Neural crest cell (in vitro differentiated cells): ENCODE measurements at regions not wholly inside any gene's neighbourhood (a gene's known extent, or its start where the extent isn't known, plus 50 kb on each side); places are given as distances from the start of the nearest gene placed in this dataset.
"Not testable (repeated sequence)": the region's sequence is repeated elsewhere in the genome, so short reads cannot be mapped to it uniquely, and the experiment has no call there.

Experiments
- DNase-seq: peaks from one replicate; pipeline ENCODE4 v3.0.0; 2021; ENCODE audit warnings: low read depth, mixed read lengths, low spot score
- H3K27ac Mint-ChIP-seq: one replicate; pipeline ENCODE4 v1.8.0; 2021; ENCODE audit warnings: mild to moderate bottlenecking, mixed read lengths; ENCODE audit not compliant: unreplicated experiment
- H3K27me3 Mint-ChIP-seq: 2 replicates; pipeline ENCODE4 v1.8.0; 2021; ENCODE audit warnings: low read depth, mild to moderate bottlenecking, mixed read lengths
- H3K36me3 Mint-ChIP-seq: 2 replicates; pipeline ENCODE4 v1.8.0; 2021; ENCODE audit warnings: low read depth, mild to moderate bottlenecking, mixed read lengths
- H3K4me1 Mint-ChIP-seq: 2 replicates; pipeline ENCODE4 v1.8.0; 2021; ENCODE audit warnings: mixed read lengths
- H3K4me3 Mint-ChIP-seq: one replicate; pipeline ENCODE4 v1.8.0; 2021; ENCODE audit warnings: mild to moderate bottlenecking, mixed read lengths
- H3K9me3 Mint-ChIP-seq: 2 replicates; pipeline ENCODE4 v1.8.0; 2021; ENCODE audit warnings: mixed read lengths
- TF ChIP-seq, protein P1 (sequence below): fragments of 200-600 bp; sonication (generic); conservative IDR thresholded peaks from 2 replicates; pipeline ENCODE4 v1.5.0; 2021; ENCODE audit warnings: antibody characterized with exemption, mild to moderate bottlenecking

DNA sequence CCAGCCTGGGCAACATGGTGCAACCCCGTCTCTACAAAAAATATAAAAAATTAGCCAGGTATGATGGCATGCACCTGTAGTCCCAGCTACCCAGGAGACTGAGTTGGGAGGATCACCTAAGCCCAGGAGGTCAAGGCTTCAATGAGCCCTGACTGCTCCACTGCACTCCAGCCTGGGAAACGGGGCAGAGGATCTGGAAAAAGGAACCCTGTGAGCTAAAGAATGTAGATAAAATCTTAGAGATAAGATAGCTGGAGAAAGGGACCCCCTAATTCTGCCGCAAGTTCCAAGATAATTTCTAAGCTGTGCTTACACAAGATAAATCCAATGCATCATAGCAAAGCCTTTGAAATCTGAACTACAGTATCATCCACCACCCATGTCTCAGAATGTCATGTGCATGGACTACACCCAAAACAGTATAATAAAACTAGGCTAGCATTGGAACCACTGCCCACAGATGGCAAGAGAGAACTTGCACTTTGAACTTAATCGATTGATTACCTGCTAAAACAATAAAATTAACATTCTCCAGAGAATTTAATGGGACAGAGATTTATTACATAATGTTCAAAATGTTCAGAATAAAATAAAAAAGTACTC, 99.9 kb downstream of the TRIM42 start:
- no peak overlapping the region for H3K4me3 Mint-ChIP-seq
- peaks cover 5% of the 10 kb centered on the region for H3K36me3 Mint-ChIP-seq
- no peaks in the 10 kb centered on the region for H3K27me3 Mint-ChIP-seq
- DNase-seq = no peak
- TF ChIP-seq, protein P1, sequence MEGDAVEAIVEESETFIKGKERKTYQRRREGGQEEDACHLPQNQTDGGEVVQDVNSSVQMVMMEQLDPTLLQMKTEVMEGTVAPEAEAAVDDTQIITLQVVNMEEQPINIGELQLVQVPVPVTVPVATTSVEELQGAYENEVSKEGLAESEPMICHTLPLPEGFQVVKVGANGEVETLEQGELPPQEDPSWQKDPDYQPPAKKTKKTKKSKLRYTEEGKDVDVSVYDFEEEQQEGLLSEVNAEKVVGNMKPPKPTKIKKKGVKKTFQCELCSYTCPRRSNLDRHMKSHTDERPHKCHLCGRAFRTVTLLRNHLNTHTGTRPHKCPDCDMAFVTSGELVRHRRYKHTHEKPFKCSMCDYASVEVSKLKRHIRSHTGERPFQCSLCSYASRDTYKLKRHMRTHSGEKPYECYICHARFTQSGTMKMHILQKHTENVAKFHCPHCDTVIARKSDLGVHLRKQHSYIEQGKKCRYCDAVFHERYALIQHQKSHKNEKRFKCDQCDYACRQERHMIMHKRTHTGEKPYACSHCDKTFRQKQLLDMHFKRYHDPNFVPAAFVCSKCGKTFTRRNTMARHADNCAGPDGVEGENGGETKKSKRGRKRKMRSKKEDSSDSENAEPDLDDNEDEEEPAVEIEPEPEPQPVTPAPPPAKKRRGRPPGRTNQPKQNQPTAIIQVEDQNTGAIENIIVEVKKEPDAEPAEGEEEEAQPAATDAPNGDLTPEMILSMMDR = no peak
- peaks cover 14% of the 10 kb centered on the region for H3K9me3 Mint-ChIP-seq
- H3K27ac Mint-ChIP-seq = no peak overlapping the region
- no peaks in the 10 kb centered on the region for H3K4me1 Mint-ChIP-seq

DNA sequence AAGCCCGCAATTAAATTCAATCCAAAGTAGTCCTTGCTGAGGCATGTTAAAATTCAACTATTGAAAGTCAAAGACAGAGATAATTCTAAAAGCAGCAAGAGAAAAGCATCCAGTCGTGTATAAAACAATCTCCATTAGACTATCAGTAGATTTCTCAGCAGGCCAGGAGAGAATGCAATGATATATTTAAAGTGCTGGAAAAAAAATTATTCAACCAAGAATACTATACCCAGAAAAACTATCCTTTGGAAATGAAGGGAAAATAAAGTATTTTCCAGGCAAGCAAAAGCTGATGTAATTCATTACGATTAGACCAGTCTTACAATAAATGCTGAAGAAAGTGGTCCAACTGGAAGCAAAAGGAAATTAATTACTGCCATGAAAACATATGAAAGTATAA, 113.5 kb downstream of the TRIM42 start:
- peaks cover 3% of the 10 kb centered on the region for H3K27me3 Mint-ChIP-seq
- H3K36me3 Mint-ChIP-seq = peaks cover 5% of the 10 kb centered on the region
- peaks cover 2% of the 10 kb centered on the region for H3K9me3 Mint-ChIP-seq
- H3K27ac Mint-ChIP-seq = no peak overlapping the region
- no peak overlapping the region for H3K4me3 Mint-ChIP-seq
- no peak for DNase-seq
- TF ChIP-seq, protein P1 = no peak
- H3K4me1 Mint-ChIP-seq = no peaks in the 10 kb centered on the region

DNA sequence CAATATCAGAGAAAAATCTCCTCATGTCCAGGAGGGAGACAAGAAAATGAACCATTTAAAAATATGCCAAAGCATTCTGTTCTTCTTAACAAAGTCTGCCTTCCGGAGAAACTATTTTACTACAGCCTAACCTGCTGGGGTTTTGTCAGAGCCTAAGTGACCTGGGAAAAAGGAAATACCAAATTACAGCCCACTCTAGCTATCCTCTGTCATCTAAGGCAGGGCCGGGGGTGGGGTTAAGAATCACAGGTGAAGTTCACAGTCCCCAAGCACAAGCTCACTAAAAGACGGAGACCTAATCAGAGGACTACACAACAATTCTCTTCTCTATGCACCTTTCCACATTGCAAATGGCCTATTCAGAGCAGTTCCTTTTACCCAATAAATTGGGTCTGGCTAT, 116.6 kb downstream of the TRIM42 start:
- Mint-ChIP-seq H3K27ac (no peak overlapping the region), H3K4me3 (no peak overlapping the region), H3K9me3 (peaks cover 8% of the 10 kb centered on the region), H3K36me3 (peaks cover 9% of the 10 kb centered on the region), H3K4me1 (no peaks in the 10 kb centered on the region), H3K27me3 (peaks cover 3% of the 10 kb centered on the region)
- TF ChIP-seq, protein P1 = no peak
- DNase-seq = no peak

DNA sequence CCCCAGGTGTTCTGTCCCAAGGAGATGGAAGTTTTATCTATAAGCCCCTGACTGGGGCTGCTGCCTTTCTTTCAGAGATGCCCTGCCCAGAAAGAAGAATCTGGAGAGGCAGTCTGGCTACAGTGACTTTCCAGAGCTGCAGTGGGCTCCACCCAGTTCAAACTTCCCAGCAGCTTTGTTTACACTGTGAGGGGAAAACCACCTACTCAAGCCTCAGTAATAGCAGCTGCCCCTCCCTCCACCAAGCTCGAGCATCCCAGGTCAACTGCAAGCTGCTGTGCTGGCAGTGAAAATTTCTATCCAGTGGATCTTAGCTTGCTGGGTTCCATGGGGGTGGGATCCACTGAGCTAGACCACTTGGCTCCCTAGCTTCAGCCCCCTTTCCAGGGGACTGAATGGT, 125.0 kb downstream of the TRIM42 start:
- not testable (repeated sequence) for H3K27me3 Mint-ChIP-seq, H3K27ac Mint-ChIP-seq, DNase-seq, H3K4me3 Mint-ChIP-seq, H3K4me1 Mint-ChIP-seq
- Mint-ChIP-seq H3K36me3 (peaks cover 12% of the 10 kb centered on the region), H3K9me3 (peaks cover 22% of the 10 kb centered on the region)

DNA sequence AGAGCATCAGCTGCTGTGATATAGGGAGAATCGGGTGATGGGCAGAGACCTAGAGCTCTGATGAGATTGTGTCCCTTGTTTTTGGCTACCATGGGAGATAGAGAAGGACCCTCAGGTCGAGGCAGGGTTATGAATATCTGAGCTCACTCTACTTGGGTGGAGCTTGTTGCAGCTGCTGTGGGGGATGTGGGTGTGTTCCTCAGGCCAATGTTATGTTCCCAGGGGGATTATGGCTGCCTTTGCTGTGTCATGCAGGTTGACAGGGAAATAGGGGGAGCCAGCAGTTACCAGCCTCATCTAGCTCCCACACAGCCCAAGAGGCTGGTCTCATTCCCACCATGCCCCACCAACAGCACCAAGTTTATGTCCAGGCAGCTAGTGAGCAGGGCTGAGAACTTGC, 131.5 kb downstream of the TRIM42 start:
- no peaks in the 10 kb centered on the region for H3K36me3 Mint-ChIP-seq
- no peak overlapping the region for H3K4me3 Mint-ChIP-seq
- peaks cover 9% of the 10 kb centered on the region for H3K9me3 Mint-ChIP-seq
- H3K4me1 Mint-ChIP-seq = no peaks in the 10 kb centered on the region
- H3K27me3 Mint-ChIP-seq = no peaks in the 10 kb centered on the region
- TF ChIP-seq, protein P1 = no peak
- no peak for DNase-seq
- H3K27ac Mint-ChIP-seq = no peak overlapping the region

DNA sequence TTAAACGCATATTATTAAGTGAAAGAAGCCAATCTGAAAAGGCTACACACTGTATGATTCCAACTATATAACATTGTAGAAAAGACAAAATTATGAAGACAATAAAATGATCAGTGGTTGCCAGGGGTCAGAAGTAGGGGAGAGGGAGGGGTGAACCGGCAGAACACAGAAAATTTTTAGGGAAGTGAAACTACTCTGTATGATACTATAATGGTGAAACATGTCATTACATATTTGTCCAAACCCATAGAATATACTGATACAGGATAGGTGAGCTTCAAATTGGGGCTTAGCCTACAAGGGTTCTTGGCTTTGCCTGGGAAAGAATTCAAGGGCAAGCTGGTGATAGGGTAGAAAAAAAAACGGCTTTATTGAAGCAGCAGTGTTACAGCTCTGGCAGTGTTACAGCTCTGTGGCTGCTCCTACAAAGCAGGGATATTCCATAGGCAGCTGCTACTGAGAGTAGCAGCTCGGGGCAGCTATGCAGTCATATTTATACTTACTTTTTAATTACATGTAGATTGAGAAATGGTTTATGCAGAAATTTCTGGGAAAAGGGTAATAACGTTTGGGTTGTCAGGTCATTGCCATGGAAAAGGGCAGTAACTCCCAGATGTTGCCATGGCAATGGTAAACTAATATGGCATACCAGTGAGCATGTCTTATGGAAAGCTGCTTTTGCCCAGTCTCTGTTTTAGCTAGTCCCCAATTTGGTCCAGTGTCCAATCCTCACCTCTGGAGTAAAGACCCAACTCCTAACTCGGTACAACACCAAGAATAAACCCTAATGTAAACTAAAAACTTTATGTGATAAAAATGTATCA, 125.1 kb upstream of the SLC25A36 start:
- H3K27me3 Mint-ChIP-seq = peaks cover 2% of the 10 kb centered on the region

More for the DNA sequence above, 125.1 kb upstream of the SLC25A36 start:
- no peak for DNase-seq
- H3K4me1 Mint-ChIP-seq = peaks cover 6% of the 10 kb centered on the region
- H3K36me3 Mint-ChIP-seq = no peaks in the 10 kb centered on the region
- TF ChIP-seq, protein P1 = no peak
- H3K9me3 Mint-ChIP-seq = peaks cover 6% of the 10 kb centered on the region
- no peak overlapping the region for H3K4me3 Mint-ChIP-seq
- H3K27ac Mint-ChIP-seq = no peak overlapping the region
